GM19455 (cell line): ENCODE measurements at regions not wholly inside any gene's neighbourhood (a gene's known extent, or its start where the extent isn't known, plus 50 kb on each side); places are given as distances from the start of the nearest gene placed in this dataset.
"Not testable (repeated sequence)": the region's sequence is repeated elsewhere in the genome, so short reads cannot be mapped to it uniquely, and the experiment has no call there.

Experiments used
- ATAC-seq: cut with Tn5 transposase; IDR thresholded peaks from one replicate; pipeline ENCODE4 v1.9.1; 2021; ENCODE audit not compliant: unreplicated experiment

DNA sequence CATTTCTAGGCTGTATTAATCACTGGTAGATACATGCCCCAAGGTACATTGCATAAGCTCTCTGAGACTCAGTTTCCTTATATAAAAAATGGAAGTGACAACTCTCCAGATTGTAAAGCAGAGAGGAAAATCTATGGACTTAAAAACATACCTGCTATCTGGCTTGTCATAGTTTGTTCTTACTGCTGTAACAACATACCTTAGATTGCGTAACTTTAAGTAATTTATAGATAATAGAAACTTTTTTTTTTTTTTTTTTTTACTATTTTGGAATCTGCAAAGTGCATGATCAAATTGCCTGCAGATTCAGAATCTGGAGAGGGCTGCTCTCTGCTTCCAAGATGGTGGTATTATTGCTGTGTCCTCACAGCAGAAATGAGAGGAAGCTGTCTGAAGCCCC is 827.7 kb upstream of the BRINP3 start:
- ATAC-seq: no peak

DNA sequence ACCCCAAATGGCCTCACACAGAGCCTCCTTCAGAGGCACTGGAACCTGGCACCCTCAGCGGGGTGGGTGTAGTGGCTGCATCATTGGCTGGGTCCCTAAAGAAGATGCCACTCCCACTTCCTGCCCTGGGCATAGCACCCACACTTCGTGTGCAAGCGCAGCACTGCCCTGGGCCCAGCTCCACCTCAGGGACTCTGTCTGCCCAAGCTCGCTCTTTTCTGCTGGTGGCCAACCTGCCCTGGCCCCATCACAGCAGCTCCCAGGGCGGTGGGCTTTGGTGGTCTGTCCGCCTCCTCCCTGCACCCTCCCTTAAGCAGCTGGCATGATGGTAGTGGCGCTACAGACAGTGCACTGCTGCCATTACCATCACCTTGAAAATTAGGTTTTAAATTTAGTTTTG is 829.3 kb upstream of the BRINP3 start:
- no peak for ATAC-seq

DNA sequence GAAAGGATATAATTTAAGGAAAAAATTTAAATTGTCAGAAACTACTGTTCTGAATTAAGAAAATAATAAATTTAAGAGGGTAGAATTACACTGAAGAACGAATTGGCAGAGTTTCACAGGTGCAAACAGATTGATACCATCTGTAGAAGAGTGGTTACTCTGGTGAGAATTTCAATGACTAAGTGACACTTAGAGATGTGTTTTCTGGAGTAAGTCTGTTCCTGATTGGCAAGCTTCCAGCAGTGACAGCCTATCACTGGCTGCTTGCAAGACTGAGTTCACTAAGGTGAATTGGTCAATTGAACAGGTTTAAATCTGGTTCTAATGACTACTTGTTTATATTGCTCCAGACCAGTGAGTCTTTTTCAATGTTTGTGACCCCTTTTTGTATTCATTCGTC is 838.2 kb upstream of the RGS18 start:
- no peak for ATAC-seq

DNA sequence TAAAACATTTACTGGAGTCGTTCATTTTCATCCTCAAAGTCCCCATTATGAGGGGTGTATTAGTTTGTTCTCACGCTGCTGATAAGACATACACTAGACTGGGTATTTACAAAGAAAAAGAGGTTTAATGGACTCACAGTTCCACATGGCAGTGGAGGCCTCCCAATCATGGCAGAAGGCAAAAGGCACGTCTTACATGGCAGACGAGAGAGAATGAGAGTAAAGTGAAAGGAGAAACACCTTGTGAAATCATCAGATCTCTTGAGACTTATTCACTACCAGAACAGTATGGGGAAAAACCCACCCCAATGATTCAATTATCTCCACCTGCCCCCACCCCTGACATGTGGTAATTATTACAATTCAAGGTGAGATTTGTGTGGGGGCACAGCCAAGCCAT is 830.4 kb upstream of the RGS18 start:
- no peak for ATAC-seq

DNA sequence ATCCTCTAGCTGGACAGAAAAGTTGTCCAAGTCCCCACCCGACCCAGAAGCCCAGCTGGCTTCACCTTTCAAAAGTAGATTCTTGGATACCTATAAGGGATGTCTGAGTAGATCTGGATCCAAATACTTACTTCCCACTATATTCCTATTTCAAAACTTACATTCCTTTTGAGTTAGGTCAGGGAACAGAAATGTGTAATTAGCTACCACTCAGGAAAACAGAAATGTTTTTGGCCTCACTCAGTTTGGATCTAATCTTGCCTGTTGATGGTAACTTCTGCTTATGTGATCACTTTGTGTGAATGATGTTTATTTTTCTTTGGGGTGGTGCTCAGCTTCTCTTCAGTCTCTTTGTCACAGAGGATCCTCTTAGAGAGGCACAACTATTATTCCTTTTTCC is 814.4 kb upstream of the RGS18 start:
- no peak for ATAC-seq

DNA sequence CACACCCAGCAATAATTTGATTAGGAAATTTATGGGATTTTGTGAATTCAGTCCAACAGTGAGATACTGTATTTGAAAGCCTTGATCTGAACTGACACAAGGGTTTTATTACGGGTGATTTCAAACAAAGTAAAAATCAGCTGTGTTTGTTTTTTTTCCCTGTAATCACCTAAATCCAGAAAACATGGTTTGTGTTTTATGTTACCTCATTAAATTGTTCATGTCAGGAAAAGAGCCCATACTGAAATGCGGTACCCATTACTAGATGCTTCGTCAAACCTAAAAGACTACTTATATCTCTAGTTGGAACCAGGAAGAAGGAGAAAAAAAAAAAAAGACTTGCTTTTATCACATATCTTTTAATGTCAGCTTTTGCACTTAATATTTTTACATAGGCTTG is 811.9 kb upstream of the RGS18 start:
- no peak for ATAC-seq

DNA sequence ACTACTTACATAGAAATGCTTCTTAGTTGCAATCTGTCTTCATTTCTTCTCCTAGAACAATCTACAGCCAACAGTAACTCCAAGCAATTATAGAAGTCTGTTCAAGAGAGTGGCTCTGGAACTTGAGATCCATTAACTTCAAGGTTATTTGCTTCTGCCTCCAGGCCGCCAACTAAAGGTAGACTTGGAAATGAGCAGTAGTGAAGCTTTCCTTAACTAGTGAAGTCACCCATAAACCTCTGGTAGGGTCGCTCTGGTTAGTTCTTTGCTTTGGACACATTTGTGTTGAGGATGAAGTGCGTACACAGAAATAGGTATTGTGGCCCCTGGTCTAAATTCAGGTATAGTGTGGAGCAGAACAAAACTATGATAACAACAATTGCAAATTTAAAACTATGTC is 809.9 kb upstream of the RGS18 start:
- no peak for ATAC-seq

DNA sequence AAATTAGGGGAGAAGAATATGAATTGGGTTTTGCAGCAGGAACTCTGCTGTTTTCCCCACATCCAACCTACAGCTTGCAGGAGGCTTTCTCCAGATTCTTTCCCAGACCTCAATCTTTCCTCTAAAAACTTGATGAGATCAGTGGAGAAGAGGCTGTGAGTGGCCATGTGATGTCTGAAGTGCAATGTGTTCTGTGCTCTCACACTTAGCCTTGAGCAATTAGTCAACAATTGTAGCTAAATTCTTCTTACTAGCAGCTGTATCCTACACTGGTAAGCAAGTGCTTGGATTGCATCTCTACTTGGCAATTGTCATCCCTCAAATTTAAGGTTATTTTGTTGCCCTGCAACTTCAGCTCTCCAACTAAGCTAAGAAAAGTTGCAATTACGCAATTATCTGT is 807.3 kb upstream of the RGS18 start:
- ATAC-seq: no peak

DNA sequence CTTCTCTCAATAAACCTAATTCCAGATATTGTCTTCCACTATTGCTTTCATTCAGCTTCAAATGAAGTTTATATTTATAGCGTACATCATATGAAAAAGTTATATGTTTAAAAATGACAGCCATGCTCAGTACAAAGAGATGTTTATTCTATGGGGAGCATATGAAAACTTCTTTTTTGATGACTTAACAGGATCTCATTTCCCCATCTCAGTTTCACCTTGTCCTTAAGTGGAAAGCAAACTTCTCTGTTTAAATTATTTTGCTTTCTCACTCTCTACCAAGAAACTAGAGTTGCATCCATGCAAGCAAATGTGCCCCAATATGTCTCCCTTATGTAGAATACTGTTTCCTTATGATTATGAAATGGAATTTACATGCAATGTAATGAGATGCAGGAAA is 799.5 kb upstream of the RGS18 start:
- no peak for ATAC-seq

DNA sequence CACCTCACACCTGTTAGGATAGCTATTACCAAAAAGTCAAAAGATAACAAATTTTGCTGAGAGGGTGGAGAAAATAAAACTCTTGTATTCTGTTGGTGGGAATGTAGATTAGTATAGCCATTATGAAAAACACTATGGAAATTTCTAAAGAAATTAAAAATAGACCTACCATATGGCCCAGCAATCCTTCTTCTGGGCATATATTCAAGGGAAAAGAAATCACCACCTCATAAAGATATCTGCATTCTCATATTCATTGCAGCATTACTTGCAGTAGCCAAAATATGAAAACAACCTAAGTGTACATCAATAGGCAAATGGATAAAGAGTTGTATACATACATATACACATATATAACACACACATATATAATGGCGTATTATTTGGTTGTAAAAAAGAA is 791.6 kb upstream of the RGS18 start:
- ATAC-seq: no peak

DNA sequence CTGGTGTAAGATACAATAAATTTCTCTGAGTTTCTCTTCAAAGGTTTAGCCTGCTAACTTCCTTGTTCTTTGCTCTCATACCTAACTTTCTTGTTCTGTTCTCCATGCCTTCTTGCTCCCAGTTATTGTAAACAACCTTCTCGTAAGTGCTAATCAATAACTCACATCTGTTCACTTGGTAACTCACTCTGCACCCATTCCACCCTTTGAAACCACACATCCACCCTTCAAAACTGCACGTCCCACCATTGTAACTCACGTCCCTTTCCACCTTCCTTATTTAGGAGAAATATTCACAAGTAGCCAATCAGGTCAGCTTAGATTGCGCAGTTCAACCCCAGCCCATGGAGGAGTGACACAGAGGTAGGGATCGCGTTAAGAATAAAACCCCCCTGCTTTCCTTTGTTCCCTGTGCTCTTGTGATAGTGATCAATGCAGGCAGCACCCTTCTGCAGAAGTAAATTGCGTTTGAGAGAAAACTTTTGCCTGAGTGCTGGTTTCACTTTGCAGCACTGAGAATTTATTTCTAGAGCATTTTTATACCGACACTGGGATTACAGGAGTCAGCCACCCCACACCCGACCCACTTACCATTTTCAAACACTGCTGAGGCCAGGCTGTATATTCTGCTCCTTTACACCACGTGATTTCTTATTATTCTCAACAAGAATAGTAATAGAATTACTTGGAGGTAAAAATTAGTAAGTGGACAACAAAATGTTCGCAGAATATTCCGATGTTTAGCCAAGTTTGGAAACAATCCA is 789.2 kb upstream of the RGS18 start:
- ATAC-seq: no peak

DNA sequence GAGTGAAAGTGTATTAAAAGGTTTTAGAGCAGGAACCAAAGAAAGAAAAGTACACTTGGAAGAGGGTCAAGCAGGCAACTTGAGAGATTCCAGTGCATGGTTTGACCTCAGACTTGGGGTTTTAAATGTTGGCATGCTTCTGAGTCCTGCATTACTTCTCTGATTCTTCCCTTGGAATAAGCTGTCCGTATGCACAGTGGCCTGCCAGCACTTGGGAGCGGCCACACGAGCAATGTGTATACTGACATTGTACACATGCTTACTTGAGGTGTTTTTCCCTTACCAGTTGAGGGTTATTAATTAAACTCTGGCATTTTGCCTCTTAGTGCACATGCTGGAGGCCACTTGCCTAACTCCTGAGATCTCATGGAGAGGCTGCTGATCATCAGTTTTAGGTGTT is 786.6 kb upstream of the RGS18 start:
- ATAC-seq: no peak

DNA sequence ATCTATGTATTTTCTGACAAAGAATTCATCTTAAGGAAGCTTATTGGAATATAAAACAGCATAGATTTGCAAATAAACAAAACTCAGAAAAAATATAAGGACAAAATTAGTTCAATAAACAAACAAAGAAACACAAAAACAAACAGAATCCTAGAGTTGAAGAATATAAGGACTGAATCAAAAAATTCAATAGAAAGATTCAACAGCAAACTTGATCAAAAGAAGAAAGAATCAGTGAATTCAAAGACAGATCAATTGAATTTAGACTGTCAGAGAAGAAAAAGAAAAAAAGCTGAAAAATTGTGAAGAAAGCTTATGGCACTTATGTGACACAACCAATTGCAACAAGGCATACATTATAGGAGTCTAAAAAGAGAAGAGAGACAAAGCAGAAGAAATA is 770.0 kb upstream of the RGS18 start:
- no peak for ATAC-seq

DNA sequence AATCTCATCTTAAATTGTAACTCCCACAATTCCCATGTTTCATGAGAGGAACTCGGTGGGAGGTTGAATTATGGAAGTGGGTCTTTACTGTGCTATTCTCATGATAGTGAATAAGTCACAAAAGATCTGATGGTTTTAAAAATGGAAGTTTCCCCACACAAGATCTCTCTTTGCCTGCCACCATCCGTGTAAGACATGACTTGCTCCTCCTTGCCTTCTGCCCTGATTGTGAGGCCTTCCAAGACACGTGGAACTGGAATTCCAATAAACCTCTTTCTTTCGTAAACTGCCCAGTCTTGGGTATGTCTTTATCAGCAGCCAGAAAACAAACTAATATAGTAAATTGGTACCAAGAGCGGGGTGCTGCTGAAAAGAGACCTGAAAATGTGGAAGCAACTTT is 761.6 kb upstream of the RGS18 start:
- ATAC-seq: no peak

DNA sequence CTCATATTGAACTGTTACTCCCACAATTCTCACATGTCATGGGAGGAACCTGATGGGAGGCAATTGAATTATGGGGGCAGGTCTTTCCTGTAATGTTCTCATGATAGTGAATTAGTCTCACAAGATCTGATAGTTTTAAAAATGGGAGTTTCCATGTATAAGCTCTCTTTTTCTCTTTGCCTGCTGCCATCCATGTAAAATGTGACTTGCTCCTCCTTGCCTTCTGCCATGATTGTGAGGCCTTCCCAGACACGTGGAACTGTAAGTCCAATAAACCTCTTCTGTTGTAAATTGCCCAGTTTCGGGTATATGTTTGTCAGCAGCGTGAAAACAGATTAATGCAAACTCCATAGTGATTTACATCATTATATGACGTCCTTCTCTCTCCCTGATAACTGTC is 759.7 kb upstream of the RGS18 start:
- no peak for ATAC-seq

DNA sequence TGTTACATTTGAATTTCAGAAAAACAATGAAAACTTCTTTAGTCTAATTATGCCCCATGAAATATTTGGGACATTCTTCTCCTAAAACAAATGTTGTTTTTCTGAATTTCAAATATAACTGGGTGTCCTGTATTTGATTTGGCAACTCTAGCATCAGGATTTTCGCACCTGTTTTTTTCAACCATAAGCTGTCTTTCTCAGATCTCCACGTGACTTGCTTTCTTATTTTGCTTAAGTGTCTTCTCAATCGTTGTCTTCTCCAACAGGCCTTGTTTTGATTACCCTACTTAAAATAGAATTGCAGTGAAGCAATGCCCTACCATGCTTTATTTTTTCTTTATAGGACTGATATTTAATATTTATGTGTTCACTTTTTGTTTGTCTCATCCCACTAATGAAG is 752.8 kb upstream of the RGS18 start:
- ATAC-seq: no peak

DNA sequence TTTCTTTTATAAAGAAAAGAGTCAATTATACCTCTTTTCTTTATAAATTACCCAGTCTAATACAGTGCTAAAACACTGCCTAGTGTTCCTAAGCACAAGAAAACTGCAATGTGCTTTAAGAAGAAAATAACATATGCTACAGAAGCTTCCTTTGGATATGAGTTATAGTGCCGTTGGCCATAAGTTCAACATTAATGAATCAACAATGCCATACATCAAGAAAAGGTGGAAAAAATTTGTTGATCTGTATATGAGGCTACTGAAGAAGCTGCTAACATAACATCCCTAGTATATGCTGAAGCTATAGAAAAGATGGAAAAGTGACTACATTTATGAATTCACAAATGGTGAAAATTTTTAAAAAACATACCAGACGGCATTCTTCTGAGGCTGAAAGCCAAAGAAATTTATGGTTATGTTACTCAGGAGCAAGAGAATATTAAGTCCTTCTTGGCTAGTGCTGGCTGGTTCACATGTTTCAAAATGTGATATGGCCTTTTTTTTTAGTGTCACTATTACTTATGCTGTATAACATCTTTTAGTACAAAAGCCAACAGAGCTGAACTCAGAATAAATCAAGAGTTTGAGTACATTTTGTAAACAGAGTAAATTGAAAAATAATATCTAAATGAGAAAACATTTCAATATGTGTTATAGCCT is 743.2 kb upstream of the RGS18 start:
- ATAC-seq: no peak

DNA sequence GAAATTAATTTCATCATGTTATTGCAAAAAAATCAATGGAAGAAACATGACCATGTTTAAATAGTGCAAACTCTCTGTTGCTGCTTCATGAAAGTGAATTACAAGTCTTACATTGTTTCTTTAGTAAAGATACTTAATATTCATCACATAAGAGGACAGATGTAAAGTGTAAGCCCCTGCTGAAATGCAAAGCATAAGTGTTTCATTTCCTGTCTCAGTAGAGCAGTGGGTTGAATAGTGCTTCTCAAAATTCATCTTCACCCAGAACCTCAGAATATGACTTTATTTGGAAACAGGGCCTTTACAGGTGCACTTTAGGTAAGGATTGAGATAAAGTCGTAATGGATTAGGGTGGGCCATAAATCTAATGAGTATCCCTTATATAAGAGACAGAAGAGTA is 738.4 kb upstream of the RGS18 start:
- ATAC-seq: no peak

DNA sequence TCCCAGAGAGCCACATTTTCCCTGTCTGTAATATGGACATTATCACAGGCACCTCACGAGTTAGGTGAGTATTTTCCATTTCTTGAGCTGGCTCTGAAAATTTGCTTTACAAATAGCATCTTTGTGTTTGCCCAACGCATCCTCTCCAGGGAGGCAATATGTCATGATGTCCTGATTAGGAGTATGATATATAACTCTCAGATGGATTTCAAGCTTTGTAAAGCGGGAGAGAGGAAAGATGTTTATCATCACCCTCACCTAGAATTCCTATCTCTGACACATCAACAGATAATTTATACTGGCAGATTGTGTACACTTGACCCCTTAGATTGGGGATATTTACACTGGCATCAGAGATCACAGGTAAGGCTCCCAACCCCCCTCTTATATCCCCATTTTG is 730.7 kb upstream of the RGS18 start:
- ATAC-seq: no peak

DNA sequence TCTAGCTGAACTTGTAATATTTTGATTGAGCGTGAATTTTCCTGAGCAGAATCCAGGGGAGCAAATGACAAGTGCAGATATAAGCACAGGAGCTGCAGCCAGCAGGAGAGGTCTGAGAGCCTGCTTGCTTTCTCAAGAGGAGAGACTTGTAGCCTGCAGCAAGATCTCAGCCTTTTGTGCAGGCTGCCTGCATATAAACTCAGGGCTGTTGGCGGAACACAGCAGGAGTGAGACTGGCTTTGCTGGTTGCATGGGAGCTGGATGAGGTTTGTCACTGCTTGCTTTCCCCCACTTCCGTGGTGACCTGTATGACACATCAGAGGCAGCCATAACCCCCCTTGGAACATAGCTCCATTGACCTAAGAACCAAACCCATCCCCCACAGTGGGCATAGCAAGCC is 725.4 kb upstream of the RGS18 start:
- no peak for ATAC-seq

DNA sequence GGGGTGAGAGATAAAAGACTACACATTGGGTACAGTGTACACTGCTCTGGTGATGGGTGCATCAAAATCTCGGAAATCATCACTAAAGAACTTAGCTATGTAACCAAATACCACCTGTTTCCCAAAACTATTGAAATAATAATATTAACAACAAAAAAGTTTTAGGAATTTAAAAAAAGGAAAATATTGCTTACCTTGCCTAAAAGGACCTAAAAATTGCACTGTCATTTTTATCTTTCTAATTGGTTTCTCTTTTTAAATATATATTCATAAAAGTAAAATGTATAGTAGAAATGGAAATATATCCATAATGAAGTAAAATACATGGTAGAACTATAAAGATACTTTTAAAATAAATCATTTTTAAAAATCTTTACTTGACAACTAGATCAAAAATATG is 719.3 kb upstream of the RGS18 start:
- no peak for ATAC-seq

DNA sequence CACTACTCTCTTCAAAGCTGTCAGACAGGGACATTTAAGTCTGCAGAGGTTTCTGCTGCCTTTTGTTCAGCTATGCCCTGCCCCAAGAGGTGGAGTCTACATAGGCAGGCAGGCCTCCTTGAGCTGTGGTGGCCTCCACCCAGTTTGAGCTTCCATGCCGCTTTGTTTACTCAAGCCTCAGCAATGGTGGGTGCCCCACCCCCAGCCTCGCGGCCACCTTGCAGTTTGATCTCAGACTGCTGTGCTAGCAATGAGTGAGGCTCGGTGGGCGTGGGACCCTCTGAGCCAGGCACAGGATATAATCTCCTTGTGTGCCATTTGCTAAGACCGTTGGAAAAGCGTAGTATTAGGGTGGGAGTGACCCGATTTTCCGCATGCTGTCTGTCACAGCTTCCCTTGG is 710.0 kb upstream of the RGS18 start:
- not testable (repeated sequence) for ATAC-seq

DNA sequence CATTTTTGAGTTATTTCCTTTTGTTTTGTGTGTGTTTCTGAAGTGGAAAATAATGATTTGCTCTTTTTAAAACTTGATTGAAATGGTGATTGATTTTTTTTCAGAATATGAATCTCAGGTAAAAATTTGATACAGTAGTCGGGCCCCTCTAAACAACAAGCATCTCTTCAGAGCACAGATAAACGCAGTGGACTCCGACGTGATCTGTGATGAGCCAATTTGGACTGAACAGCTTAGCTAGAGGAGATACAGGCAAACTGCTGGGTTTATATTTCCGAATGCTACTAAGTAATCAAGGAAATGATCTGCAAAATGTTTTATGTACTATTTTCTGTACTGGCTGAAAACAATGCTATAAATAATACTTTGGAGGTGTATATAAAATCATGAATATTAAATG is 705.7 kb upstream of the RGS18 start:
- ATAC-seq: no peak
